Vagina (tissue), 2 donors: ENCODE measurements at regions not wholly inside any gene's neighbourhood (a gene's known extent, or its start where the extent isn't known, plus 50 kb on each side); places are given as distances from the start of the nearest gene placed in this dataset.

ENCODE experiments used
- DNase-seq, 2 donors: peaks; one replicate each; pipeline ENCODE4 v3.0.0-alpha.2; 2017; ENCODE audit errors: extremely low spot score in 2 of 2
- H3K27ac ChIP-seq: fragments of 200-600 bp; sonication (generic); one replicate; pipeline ENCODE4 v1.5.1; 2019
- H3K27me3 ChIP-seq: fragments of 200-600 bp; sonication (generic); one replicate; pipeline ENCODE4 v1.5.1; 2019
- H3K36me3 ChIP-seq, 2 donors: fragments of 200-600 bp; sonication (generic); one replicate each; pipeline ENCODE4 v1.5.1; 2017 to 2019
- H3K4me1 ChIP-seq: fragments of 200-600 bp; sonication (generic); one replicate; pipeline ENCODE4 v1.5.1; 2019
- H3K4me3 ChIP-seq, 2 donors: fragments of 200-600 bp; sonication (generic); 1 replicate in 1 of 2; 2 replicates in 1 of 2; pipeline ENCODE4 v1.5.1; 2016 to 2019
- H3K9me3 ChIP-seq: fragments of 200-600 bp; sonication (generic); one replicate; pipeline ENCODE4 v1.5.1; 2019
- POLR2A ChIP-seq, 2 donors: fragments of 450-650 bp; IDR thresholded peaks; one replicate each; pipeline ENCODE4 v1.6.1; 2017; ENCODE audit warnings: antibody characterized with exemption in 2 of 2, mild to moderate bottlenecking in 2 of 2, moderate library complexity in 2 of 2
- POLR2AphosphoS5 ChIP-seq, 2 donors: sonication (generic); formaldehyde crosslinking; IDR thresholded peaks; one replicate each; pipeline ENCODE4 v1.9.0; 2017; ENCODE audit warnings: antibody characterized with exemption in 2 of 2, mild to moderate bottlenecking in 2 of 2, low read depth in 1 of 2; ENCODE audit not compliant: insufficient read depth in 1 of 2
- intact Hi-C: fragments of 100-400 bp; cut with DNase I; formaldehyde crosslinking; loops from one replicate; pipeline ENCODE4 v1.15.1; 2023
- TF ChIP-seq, protein P1 (sequence below), 3 experiments: fragments of 450-650 bp in 2 of 3; fragments of 200-600 bp in 1 of 3; sonication (generic) in 1 of 3; IDR thresholded peaks; one replicate each; pipeline ENCODE4 v1.5.1; 2017 to 2019; ENCODE audit warnings: antibody characterized with exemption in 3 of 3, mild to moderate bottlenecking in 2 of 3, moderate library complexity in 2 of 3

- peak; percentile 49 to 78 for DNase-seq
- Histone ChIP-seq H3K4me3 (no peak overlapping the region), H3K27me3 (no peaks in the 10 kb centered on the region), H3K27ac (no peak overlapping the region), H3K36me3 (no peaks in the 10 kb centered on the region), H3K4me1 (no peaks in the 10 kb centered on the region), H3K9me3 (no peaks in the 10 kb centered on the region)
- TF ChIP-seq POLR2A (IDR thresholded peaks at IDR 0.05) (no peak), POLR2AphosphoS5 (IDR thresholded peaks at IDR 0.05; ENCODE audit: insufficient read depth in 1 of 2, low read depth in 1 of 2) (no peak)
- TF ChIP-seq, protein P1, sequence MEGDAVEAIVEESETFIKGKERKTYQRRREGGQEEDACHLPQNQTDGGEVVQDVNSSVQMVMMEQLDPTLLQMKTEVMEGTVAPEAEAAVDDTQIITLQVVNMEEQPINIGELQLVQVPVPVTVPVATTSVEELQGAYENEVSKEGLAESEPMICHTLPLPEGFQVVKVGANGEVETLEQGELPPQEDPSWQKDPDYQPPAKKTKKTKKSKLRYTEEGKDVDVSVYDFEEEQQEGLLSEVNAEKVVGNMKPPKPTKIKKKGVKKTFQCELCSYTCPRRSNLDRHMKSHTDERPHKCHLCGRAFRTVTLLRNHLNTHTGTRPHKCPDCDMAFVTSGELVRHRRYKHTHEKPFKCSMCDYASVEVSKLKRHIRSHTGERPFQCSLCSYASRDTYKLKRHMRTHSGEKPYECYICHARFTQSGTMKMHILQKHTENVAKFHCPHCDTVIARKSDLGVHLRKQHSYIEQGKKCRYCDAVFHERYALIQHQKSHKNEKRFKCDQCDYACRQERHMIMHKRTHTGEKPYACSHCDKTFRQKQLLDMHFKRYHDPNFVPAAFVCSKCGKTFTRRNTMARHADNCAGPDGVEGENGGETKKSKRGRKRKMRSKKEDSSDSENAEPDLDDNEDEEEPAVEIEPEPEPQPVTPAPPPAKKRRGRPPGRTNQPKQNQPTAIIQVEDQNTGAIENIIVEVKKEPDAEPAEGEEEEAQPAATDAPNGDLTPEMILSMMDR (IDR thresholded peaks at IDR 0.05), result no peak
- intact Hi-C loops, result no loop called here
These were observed 495.1 kb upstream of the MYT1L start for GRCh38 chr2:2826209-2826551.

DNA sequence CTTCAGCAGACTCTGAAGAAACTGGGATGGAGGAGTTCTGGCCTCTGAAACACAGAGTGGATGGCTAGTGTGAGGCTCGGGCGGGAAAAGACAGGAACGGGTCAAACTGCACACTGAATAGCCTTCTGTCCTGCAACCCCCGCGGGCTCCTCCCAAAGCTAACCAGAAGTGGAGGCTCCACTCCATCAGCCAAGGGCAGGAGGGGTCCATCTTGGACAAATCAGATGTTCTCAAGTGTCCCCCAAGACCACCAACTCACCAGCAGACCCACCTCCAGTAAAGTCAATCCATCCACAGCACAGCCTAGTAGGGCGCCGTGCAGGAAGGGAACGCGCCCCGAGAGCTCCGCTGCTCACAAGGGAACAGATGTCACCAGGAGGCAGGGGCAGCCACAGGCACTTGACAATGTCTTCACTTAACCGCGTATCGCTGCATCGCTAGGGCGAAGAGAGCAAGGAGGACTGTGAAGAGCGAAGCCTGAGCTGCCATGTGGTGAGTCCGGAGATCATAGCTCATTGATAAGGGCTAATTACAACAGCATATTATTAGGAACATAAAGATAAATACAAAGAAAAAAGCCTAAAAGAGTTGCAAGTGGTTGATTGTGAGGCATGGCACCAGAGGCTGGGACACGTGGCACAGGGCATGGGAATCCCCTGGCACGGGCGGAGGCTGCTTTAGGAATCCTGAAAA is 494.6 kb upstream of the MYT1L start:
- intact Hi-C loops, result no loop called here
- Histone ChIP-seq H3K9me3 (no peaks in the 10 kb centered on the region), H3K4me3 (no peak overlapping the region), H3K4me1 (no peaks in the 10 kb centered on the region), H3K27ac (no peak overlapping the region), H3K36me3 (no peaks in the 10 kb centered on the region), H3K27me3 (no peaks in the 10 kb centered on the region)
- no peak for TF ChIP-seq POLR2A (IDR thresholded peaks at IDR 0.05)
- TF ChIP-seq POLR2AphosphoS5 (IDR thresholded peaks at IDR 0.05; ENCODE audit: insufficient read depth in 1 of 2, low read depth in 1 of 2), result no peak
- TF ChIP-seq, protein P1 (IDR thresholded peaks at IDR 0.05), result no peak
- peak; percentile 72 to 84 for DNase-seq

GRCh38 chr2:2825062-2825461 is 494.0 kb upstream of the MYT1L start:
- H3K36me3 ChIP-seq, result no peaks in the 10 kb centered on the region
- no peaks in the 10 kb centered on the region for H3K27me3 ChIP-seq
- no peaks in the 10 kb centered on the region for H3K4me1 ChIP-seq
- H3K4me3 ChIP-seq, result no peak overlapping the region
- DNase-seq, result peak; percentile 58 to 77
- TF ChIP-seq, protein P1 (IDR thresholded peaks at IDR 0.05), result no peak
- TF ChIP-seq POLR2A (IDR thresholded peaks at IDR 0.05) (no peak), POLR2AphosphoS5 (IDR thresholded peaks at IDR 0.05; ENCODE audit: insufficient read depth in 1 of 2, low read depth in 1 of 2) (no peak)
- intact Hi-C loops, result no loop called here
- H3K9me3 ChIP-seq, result no peaks in the 10 kb centered on the region
- no peak overlapping the region for H3K27ac ChIP-seq

- H3K4me3 ChIP-seq, result no peak overlapping the region
- TF ChIP-seq POLR2AphosphoS5 (IDR thresholded peaks at IDR 0.05; ENCODE audit: insufficient read depth in 1 of 2, low read depth in 1 of 2) (no peak), POLR2A (IDR thresholded peaks at IDR 0.05) (no peak)
- TF ChIP-seq, protein P1 (IDR thresholded peaks at IDR 0.05), result no peak
- peak in 1 of 2 donors; percentile 52 for DNase-seq
- intact Hi-C loops, result no loop called here
- no peaks in the 10 kb centered on the region for H3K4me1 ChIP-seq
- no peaks in the 10 kb centered on the region for H3K27me3 ChIP-seq
- no peaks in the 10 kb centered on the region for H3K36me3 ChIP-seq
- H3K27ac ChIP-seq, result no peak overlapping the region
- H3K9me3 ChIP-seq, result no peaks in the 10 kb centered on the region
These were observed 493.5 kb upstream of the MYT1L start for GRCh38 chr2:2824588-2824987.

DNA sequence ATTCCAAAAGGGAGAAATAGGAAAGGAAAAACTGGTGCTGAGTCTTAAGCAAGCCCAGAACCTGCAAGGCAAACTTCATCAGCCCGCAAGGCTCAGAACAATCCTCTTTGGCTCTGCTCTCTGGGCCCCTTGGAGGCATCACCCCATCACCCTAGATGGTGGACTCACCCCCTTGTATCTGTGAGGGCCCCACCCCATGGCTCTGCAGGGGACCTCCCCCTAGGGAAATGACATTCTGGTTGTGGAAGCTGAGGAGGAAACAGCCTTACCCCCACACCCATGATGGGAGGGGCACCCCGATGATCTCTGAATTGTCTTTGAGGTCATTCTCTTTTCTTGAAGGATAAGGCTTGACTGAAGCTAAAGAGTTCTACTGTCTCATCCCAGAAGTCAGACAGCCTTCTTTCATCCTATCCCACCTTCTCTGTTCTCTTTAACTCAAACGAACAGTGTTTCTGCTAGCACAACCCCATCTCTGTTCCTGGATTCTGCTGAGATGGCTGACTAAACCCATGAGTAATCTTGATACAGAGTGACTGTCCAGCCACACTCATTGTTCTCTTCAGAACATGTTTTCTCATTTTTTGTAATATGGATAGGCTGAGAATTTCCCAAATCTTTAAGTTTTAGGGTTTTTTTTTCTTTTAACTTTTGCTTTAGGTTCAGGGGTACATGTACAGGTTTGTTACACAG is 492.1 kb upstream of the MYT1L start:
- no peak for TF ChIP-seq POLR2A (IDR thresholded peaks at IDR 0.05)
- TF ChIP-seq POLR2AphosphoS5 (IDR thresholded peaks at IDR 0.05; ENCODE audit: insufficient read depth in 1 of 2, low read depth in 1 of 2), result no peak
- intact Hi-C loops, result no loop called here
- peak in 1 of 2 donors; percentile 79 for DNase-seq
- Histone ChIP-seq H3K9me3 (no peaks in the 10 kb centered on the region), H3K4me3 (no peak overlapping the region), H3K4me1 (no peaks in the 10 kb centered on the region), H3K36me3 (no peaks in the 10 kb centered on the region), H3K27me3 (no peaks in the 10 kb centered on the region), H3K27ac (no peak overlapping the region)
